GM19452 (cell line): ENCODE measurements at regions not wholly inside any gene's neighbourhood (a gene's known extent, or its start where the extent isn't known, plus 50 kb on each side); places are given as distances from the start of the nearest gene placed in this dataset.

ENCODE experiments used
- ATAC-seq: cut with Tn5 transposase; IDR thresholded peaks from one replicate; pipeline ENCODE4 v1.9.1; 2021; ENCODE audit not compliant: unreplicated experiment

GRCh38 chr10:113409175-113409574 is 143.7 kb upstream of the HABP2 start:
- no peak for ATAC-seq

GRCh38 chr10:113410618-113411017 is 142.2 kb upstream of the HABP2 start:
- no peak for ATAC-seq

GRCh38 chr10:113411456-113411855 is 141.4 kb upstream of the HABP2 start:
- ATAC-seq = no peak

GRCh38 chr10:113412161-113412560 is 140.7 kb upstream of the HABP2 start:
- ATAC-seq = no peak

- no peak for ATAC-seq
Observed at GRCh38 chr10:113414543-113414942, 138.3 kb upstream of the HABP2 start.

GRCh38 chr10:113415246-113415645 is 137.6 kb upstream of the HABP2 start:
- ATAC-seq = no peak

GRCh38 chr10:113420057-113420732 is 132.7 kb upstream of the HABP2 start:
- no peak for ATAC-seq

GRCh38 chr10:113420733-113421675 is 131.8 kb upstream of the HABP2 start:
- no peak for ATAC-seq

- ATAC-seq = no peak
Observed at GRCh38 chr10:113422371-113422770, 130.5 kb upstream of the HABP2 start.

- no peak for ATAC-seq
Observed at GRCh38 chr10:113423981-113424721, 128.7 kb upstream of the HABP2 start.

GRCh38 chr10:113425008-113425407 is 127.8 kb upstream of the HABP2 start:
- no peak for ATAC-seq

GRCh38 chr10:113425541-113425951 is 127.3 kb upstream of the HABP2 start:
- ATAC-seq = no peak

GRCh38 chr10:113426181-113426877 is 126.5 kb upstream of the HABP2 start:
- no peak for ATAC-seq

- ATAC-seq = no peak
Observed at GRCh38 chr10:113427236-113427735, 125.6 kb upstream of the HABP2 start.

- no peak for ATAC-seq
Observed at GRCh38 chr10:113427811-113428558, 124.9 kb upstream of the HABP2 start.

- no peak for ATAC-seq
Observed at GRCh38 chr10:113430634-113431397, 122.0 kb upstream of the HABP2 start.

GRCh38 chr10:113431398-113432160 is 121.3 kb upstream of the HABP2 start:
- no peak for ATAC-seq

GRCh38 chr10:113433711-113434110 is 119.1 kb upstream of the HABP2 start:
- ATAC-seq = no peak
